ENCODE measurements at regions not wholly inside any gene's neighbourhood (a gene's known extent, or its start where the extent isn't known, plus 50 kb on each side); places are given as distances from the start of the nearest gene placed in this dataset.

DNA sequence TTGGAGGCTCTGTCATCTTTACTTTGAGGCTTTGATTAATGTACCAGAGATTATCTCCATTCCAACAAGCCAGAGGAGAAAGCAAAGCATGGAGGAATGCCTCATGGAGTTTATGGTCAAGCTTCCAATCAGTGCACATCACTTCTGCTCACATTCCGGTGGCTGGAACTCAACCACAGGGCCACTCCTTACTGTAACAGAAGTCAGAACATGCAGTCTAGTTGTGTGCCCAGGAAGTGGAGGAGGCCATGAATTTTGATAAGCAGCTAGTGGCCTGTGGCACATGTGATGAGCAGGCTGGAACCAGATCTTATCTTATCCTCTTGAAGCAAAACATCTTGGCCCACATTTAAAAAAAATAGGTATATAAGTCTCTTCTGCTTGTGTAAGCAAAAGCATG, 258.9 kb upstream of the ARHGAP20 start:
- TF ChIP-seq, protein P1, sequence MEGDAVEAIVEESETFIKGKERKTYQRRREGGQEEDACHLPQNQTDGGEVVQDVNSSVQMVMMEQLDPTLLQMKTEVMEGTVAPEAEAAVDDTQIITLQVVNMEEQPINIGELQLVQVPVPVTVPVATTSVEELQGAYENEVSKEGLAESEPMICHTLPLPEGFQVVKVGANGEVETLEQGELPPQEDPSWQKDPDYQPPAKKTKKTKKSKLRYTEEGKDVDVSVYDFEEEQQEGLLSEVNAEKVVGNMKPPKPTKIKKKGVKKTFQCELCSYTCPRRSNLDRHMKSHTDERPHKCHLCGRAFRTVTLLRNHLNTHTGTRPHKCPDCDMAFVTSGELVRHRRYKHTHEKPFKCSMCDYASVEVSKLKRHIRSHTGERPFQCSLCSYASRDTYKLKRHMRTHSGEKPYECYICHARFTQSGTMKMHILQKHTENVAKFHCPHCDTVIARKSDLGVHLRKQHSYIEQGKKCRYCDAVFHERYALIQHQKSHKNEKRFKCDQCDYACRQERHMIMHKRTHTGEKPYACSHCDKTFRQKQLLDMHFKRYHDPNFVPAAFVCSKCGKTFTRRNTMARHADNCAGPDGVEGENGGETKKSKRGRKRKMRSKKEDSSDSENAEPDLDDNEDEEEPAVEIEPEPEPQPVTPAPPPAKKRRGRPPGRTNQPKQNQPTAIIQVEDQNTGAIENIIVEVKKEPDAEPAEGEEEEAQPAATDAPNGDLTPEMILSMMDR (IDR thresholded peaks at IDR 0.05; ENCODE audit: insufficient read depth, low read length, poor library complexity, severe bottlenecking) = no peak
- TF ChIP-seq EZH2phosphoT487 (conservative IDR thresholded peaks at IDR 0.05; ENCODE audit: low read length) = no peak
